ENCODE measurements at regions not wholly inside any gene's neighbourhood (a gene's known extent, or its start where the extent isn't known, plus 50 kb on each side); places are given as distances from the start of the nearest gene placed in this dataset.
"Not testable (repeated sequence)": the region's sequence is repeated elsewhere in the genome, so short reads cannot be mapped to it uniquely, and the experiment has no call there.

GRCh38 chr11:103609117-103610066 lies 427.0 kb upstream of the DDI1 start:
- Histone ChIP-seq H3K4me3 (no peak overlapping the region), H3K27ac (no peak overlapping the region)
- DNase-seq (ENCODE audit: low spot score) = no peak
- no peak for TF ChIP-seq CTCF (IDR thresholded peaks at IDR 0.05)

- TF ChIP-seq CTCF (IDR thresholded peaks at IDR 0.05) = no peak
Measured at GRCh38 chr11:103610435-103610834, 426.0 kb upstream of the DDI1 start.

GRCh38 chr11:103611526-103612260 lies 424.7 kb upstream of the DDI1 start:
- not testable (repeated sequence) for H3K4me3 ChIP-seq; DNase-seq (ENCODE audit: low spot score); H3K27ac ChIP-seq

More at GRCh38 chr11:103610435-103610834, 426.0 kb upstream of the DDI1 start:
- no peak overlapping the region for H3K4me3 ChIP-seq
- no peak overlapping the region for H3K27ac ChIP-seq
- no peak for DNase-seq (ENCODE audit: low spot score)

GRCh38 chr11:103612451-103612850 lies 424.0 kb upstream of the DDI1 start:
- H3K27ac ChIP-seq; H3K4me3 ChIP-seq; DNase-seq (ENCODE audit: low spot score): not testable (repeated sequence)

- not testable (repeated sequence) for DNase-seq (ENCODE audit: low spot score); H3K27ac ChIP-seq; H3K4me3 ChIP-seq
Measured at GRCh38 chr11:103616586-103616985, 419.9 kb upstream of the DDI1 start.

GRCh38 chr11:103618528-103618927 lies 417.9 kb upstream of the DDI1 start:
- H3K4me3 ChIP-seq = no peak overlapping the region

GRCh38 chr11:103619480-103619879 lies 417.0 kb upstream of the DDI1 start:
- DNase-seq (ENCODE audit: low spot score) = no peak
- no peak for TF ChIP-seq CTCF (IDR thresholded peaks at IDR 0.05)
- Histone ChIP-seq H3K4me3 (no peak overlapping the region), H3K27ac (no peak overlapping the region)

More at GRCh38 chr11:103618528-103618927, 417.9 kb upstream of the DDI1 start:
- TF ChIP-seq CTCF (IDR thresholded peaks at IDR 0.05) = no peak
- no peak for DNase-seq (ENCODE audit: low spot score)
- H3K27ac ChIP-seq = no peak overlapping the region

- H3K27ac ChIP-seq = no peak overlapping the region
- no peak for DNase-seq (ENCODE audit: low spot score)
- no peak overlapping the region for H3K4me3 ChIP-seq
- no peak for TF ChIP-seq CTCF (IDR thresholded peaks at IDR 0.05)
Measured at GRCh38 chr11:103619938-103620337, 416.5 kb upstream of the DDI1 start.
